Gastroesophageal sphincter (tissue), 3 donors: ENCODE measurements at regions not wholly inside any gene's neighbourhood (a gene's known extent, or its start where the extent isn't known, plus 50 kb on each side); places are given as distances from the start of the nearest gene placed in this dataset.

Experiments
- CTCF ChIP-seq, 4 experiments: fragments of 200-600 bp in 2 of 4; fragments of 450-650 bp in 2 of 4; sonication (generic) in 1 of 4; IDR thresholded peaks; one replicate each; pipeline ENCODE4 v1.5.1; 2017 to 2019; ENCODE audit warnings: antibody characterized with exemption in 4 of 4, mild to moderate bottlenecking in 2 of 4, moderate library complexity in 2 of 4
- POLR2A ChIP-seq, 2 donors: fragments of 450-650 bp; IDR thresholded peaks; one replicate each; pipeline ENCODE4 v1.6.1; 2017; ENCODE audit warnings: antibody characterized with exemption in 2 of 2, mild to moderate bottlenecking in 2 of 2, moderate library complexity in 1 of 2

DNA sequence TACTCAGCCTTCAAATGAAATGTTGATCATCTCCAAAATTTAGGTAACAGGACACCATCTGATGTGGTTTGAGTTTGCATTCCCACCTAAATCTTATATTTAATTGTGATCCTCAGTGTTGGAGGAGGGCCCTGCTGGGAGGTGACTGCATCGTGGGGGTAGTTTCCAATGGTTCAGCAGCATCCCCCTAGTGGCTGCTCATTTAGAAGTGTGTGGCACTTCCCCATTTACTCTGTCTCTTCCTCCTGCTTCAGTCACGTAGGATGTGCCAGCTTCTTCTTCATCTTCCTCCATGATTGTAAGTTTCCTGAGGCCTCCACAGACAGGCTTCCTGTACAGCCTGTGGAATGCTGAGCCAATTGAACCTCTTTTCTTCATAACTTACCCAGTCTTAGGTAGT lies 731.2 kb downstream of the USP25 start:
- no peak for TF ChIP-seq CTCF (IDR thresholded peaks at IDR 0.05)
- no peak for TF ChIP-seq POLR2A (IDR thresholded peaks at IDR 0.05)
